NCI-H345 (cell line): ENCODE measurements at regions not wholly inside any gene's neighbourhood (a gene's known extent, or its start where the extent isn't known, plus 50 kb on each side); places are given as distances from the start of the nearest gene placed in this dataset.

ENCODE experiments used
- DNase-seq: peaks from one replicate; lab custom pipeline; 2025; lab: John Stamatoyannopoulos, UW

GRCh38 chr3:190790185-190790584 lies 72.3 kb downstream of the GMNC start:
- DNase-seq, result no peak

DNA sequence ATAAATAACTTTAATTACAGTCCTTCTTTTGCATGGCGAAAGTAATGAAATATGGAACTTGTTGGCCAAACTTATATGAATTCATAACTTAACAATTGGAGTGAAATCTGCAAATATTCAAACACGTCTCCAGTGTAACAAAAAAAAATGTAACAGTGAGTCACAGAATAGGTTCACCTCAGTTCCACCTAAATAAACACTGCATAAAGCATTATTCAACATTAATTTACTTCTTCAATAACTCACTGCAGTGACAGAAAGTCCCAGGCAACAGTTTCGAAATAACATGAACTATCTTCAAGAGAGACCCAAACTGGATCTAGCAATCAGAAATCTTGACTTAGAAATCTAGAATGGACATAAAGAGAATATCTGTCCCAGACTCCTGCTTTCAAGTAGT lies 75.6 kb downstream of the GMNC start:
- DNase-seq, result no peak

DNA sequence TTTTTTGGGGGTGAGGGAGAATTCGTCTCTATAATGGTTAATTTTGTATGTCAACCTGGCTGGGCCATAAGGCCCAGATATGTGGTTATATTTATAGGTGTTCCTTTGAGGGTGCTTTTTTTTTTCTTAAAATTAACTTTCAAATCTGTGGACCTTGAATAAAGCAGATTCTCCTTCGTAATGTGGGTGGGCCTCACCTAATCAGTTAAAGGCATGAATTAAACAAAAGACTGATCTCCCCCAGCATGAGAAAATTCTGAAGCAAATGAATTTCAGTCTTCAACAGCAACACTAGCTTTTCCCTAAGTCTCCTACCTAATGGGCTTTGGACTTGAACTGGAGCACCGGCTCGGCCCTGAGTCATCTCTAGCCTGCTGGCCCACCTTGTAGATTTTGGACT lies 77.4 kb downstream of the GMNC start:
- DNase-seq, result no peak

DNA sequence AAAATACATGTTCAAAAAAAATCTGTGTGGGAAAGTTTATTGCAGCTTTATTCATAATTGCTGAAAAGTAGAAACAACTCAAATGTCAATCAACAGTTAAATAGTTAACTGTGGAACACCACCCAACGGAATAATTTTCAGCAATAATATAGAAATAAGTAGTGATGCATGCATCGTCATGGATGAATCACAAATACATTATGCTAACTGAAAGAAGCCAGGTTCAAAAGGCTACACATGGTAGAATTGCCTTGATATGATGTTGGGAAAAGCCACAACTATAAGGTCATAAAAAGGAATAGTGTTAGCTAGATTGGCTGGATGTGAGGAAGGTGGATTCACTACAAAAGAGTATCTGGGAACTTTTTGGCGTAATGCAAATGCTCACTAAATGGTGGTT lies 82.0 kb downstream of the GMNC start:
- DNase-seq, result no peak

DNA sequence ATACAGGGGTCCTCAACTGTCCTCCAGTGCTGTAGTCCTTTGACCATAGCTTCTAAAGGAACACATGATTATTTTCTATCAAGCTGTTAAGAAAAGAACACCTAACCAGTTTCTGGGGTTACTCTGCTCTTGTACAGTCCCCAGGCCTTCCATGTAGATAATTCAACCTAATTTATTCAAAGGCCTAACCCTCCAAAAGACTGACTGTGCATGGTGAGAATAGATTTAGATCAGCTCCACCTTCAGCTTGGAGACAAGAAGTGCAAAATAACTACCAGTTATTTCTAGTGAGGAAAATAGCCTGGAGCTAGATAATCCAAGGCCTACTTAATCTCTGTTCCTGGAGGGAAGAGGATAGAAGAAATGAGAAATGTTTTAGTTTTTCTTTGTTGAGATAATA lies 87.9 kb downstream of the GMNC start:
- no peak for DNase-seq

DNA sequence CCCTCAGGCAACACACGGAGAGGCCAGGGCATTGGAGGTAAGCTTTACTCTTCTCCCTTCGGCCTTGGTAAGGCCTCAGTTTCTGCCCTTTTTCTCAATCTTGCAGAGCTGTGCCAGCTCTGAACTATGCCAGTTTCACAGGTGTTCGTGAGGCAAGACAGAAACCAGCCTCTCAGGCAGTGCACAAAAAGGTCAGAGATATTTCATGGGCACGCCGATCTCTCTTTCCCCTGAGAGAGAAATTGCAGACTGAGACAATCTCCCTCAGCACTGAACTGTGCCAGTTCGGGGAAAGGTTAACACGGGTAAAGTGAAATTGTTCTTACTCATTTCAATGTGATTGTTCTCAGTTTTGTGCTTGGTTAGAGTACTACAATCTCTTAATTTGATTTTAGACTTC lies 88.5 kb downstream of the GMNC start:
- no peak for DNase-seq

DNA sequence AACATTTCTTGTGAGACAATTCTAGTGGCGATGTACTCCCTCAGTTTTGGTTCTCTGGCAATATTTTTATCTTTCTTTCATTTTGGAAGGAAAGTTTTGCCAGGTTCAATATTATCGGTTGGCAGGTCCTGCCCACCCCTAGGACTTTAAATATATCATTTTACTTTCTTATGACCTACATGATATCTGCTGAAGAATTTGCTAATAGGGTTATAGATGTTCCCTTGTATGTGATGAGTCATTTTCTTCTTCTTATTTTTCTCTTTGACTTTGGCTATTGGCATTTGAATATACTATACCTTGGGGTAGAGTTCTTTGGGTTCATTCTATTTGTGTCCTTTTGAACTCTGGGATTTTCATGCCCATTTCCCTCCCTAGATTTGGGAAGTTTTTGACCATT lies 89.7 kb downstream of the GMNC start:
- DNase-seq, result no peak

DNA sequence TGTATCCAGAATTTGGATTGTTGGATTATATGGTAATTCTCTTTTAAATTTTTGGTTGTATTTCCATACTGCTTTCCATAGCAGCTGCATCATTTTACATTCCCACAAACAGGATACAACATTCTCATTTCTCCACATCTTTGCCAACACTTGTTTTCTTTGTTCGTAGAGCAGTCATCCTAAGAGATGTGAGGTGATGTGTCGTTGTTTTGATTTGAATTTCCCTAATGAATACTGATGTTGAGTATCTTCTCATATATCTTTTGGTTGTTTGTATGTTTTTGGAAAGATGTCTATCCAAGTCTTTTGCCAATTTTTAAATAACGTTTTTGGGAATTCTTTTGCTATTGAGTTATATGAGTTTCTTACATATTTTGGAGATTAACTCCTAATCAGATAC lies 93.6 kb downstream of the GMNC start:
- DNase-seq, result no peak

- no peak for DNase-seq
These were observed 94.6 kb downstream of the GMNC start for GRCh38 chr3:190767851-190768250.

DNA sequence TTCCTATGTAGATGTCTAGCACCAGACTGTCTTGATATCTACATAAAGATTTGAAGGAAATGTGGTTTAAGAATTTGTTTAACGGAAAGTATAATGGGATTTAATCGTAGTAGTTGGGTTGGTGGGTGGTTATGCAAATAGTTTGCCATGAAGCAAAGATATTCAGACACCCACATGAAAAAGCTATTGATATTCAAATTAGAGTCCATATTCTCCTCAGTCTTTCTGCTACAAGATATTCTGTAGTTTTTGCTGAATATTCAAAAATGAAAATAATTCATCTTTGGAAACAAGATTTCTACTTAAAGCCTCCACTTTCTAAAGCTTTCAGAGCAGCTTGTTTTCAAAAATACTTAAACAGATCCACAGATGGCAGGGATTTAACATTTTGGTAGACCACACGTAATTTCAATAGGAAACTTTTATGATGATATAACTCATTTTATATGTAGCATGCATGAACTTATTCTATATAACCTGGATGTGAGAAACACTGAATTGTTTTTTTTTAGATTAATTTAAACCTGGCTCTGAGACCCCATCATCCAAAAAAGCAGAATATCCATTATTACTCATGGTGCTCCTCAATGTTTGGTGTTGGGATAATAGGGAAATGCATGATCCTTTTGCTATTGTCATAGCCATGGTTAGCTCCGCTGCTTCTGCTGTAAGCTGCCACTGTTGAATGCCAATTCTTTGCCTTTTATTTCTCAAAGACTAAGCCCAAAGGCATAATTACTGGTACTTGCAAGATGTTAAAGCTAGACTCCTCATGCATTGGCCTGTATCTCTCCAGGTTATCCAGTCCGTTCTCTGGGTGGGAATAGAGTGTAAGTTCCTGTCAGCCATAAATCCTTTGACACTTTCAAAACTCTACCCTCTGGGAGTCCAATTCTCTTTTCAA lies 98.0 kb downstream of the GMNC start:
- DNase-seq, result no peak

DNA sequence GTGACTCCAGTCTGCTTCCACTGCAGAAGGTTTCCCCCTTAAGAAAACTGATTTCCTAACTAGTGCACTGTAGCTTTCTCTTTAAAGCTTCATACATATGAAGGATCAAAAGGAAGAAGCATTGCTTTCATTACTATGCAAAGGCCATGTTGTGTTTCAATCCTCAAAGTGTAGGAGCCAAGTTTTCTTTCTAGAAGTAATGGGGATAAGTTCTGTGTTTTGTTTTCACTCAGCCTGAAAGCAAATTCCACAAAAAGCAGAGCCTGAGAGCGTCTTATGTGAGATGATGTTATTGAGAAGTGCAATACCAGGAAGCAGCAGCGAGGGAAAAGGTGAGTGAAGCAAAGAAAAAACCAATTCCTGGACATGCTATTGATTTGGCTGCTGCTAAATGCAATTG lies 99.7 kb downstream of the GMNC start:
- no peak for DNase-seq

DNA sequence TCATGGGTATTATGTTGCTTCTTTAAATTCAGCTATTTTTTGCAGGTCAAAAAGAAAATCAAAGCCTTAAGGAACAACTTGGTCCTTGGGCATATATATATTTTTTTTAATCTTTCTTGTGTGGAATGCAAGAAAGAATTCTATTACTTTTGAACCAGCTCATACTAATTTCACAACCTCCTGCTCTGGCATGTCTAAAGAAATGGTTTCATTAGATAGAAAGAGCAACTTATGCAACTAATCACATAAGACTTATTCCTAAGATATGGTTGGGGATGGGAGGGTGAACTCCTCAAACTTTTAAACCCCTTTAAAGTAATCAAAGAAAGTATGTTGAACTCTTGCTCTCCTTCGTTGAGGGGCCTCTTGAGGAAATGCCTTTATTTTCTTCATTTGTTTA lies 114.9 kb downstream of the GMNC start:
- DNase-seq, result no peak

DNA sequence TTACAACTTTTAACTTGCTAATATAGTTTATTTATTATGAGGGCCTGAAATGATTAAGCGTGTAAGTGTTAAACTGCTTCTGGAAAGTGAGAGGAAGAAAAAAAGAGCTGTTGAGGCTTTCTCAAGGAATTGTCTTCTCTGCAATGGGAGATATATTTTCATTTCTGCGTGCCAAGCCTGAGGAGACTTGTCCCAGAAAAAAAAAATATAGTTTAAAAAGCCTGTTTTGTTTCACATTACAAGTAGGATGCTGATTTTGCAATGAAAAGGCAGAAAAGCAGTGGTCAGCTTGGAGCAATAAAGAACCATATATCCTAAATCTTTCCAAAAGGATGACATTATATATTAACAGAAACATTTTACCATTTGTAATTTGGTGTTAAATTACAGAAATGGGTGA lies 115.5 kb downstream of the GMNC start:
- no peak for DNase-seq

DNA sequence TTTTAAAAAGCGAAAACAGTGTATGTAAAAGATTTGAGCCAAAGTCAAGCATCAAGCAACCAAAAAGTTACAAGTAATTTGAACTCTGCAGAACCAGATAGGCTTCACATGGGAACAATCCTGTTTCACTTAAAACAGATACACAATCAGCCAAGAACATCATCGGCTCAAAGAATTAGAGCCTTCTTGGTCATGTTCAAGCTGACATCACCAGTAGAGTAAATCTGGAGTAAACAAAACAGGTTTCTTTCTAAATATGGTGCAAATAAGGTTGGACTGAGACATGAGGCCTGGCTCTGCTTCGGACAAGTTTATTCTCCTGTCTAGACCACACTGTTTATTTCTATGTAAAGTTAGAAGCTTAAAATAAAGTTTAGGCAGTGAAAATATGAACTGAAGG lies 116.0 kb downstream of the GMNC start:
- no peak for DNase-seq

DNA sequence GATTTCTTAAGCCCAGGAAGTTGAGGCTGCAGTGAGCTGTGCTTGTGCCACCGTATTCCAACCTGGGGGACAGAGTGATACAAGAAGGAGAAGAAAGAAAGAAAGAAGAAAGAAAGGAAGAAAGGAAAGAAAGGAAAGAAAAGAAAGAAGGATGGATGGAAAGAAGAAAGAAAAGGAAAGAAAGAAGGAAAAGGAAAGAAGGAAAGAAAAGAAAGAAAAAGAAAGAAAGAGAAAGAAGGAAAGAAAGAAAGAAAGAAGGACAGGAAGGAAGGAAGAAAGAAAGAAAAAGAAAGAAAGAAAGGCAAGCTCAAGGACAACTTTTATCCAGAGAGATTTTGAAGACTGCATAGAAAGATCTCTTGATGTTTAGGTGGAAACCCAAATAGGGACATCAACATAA lies 120.7 kb downstream of the GMNC start:
- no peak for DNase-seq

- DNase-seq, result no peak
These were observed 122.8 kb downstream of the GMNC start for GRCh38 chr3:190739641-190740185.

DNA sequence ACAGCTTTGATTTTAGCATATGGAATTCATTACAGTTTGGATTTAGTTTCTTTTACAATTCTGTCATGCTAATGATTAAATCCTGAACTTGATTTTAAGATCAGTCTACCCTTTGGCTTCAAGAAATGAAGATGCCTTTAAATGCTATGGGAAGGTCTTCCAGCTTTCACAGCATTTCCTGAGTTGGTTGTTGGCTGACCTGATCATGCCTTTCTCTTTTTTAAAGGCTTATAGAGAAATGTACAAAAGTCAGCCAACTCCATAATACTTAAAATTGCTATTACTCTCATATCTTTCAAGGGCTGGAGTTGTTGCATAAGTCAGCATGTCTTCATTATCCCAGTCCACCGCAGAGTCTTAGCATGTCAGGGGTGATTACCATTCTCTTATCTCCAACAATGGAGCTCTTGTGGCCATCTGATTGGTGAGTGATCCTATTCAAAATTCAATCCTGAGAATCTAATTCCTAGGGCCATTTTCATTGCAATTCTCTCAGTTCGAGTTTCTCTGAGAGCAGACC lies 123.8 kb downstream of the GMNC start:
- DNase-seq, result no peak

DNA sequence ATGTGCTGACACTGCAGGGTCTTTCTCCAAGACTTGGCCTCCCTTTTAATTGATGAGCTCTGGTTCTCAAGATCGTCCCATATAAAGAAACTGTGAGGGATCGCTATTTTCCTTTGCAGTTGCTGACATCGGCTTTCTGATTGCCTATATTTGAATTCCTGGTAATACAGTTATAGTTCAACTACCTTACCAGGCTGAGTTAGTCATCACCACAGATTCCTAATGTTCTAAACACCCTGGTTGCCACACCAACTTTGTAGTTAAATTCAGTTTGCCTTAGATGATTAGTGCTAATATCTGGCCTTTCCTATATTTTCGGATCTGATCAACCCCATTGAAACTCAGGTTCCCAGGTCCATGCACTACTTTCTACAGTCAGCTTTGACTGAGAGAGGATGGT lies 125.0 kb downstream of the GMNC start:
- DNase-seq, result no peak

GRCh38 chr3:190734490-190734889 lies 128.0 kb downstream of the GMNC start:
- DNase-seq, result no peak

DNA sequence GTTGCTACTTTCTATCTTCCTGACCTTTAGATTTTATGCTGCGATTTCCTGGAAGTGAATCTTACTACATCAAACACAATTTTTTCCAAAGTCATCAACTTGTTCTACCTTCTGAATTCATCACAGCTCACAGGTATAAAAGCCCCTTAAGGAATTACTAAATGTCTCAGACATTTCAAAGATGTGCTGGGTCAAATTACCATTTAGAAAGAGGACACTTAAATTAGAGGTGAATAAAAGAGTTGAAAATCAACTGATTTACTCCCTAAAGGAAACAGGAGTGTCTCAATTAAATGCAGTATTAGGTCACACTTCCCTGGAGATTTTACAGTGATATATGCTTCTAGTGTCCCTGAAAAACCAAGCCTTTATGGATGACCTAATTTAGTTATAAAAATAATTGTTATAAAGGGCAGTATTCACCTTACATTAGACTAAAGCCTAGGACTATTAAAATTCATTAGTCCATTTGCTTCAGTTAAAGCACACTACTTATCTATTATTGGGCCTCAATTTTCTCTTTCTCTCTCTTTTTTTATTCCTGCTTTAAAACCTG lies 128.8 kb downstream of the GMNC start:
- DNase-seq, result no peak

GRCh38 chr3:190731596-190731995 lies 130.9 kb downstream of the GMNC start:
- no peak for DNase-seq

DNA sequence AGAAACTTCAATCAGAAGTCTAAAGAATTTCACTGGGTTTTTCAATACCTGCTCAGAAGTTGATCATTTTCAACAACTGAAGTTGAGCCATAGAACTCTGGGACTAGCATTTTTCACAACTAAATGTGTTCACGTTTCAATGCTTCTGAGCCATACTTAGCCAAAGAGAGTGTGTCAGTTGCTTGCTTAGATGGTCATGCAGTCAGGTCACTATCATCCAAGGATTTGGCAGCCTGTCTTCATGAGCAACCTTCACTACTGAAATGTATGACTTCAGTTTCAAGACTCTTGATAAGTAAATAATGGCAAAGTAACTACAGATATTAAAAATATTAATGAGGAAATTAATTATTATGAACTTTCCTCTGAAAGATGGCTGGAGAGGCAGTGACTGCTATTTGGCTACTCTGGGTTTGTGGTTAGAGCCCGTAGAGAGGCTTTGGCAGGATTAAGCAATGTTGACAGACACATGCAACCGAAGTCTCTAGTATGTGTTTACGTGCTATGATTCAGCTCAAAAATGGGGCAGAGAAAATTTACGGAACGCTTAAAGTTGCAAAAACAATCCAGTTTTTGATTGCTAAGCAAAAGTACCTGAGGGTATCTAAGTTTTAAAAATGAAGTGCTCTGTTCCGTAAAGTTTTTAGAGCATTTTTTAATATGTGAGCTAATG lies 133.8 kb downstream of the GMNC start:
- no peak for DNase-seq
